Activated CD4-positive, alpha-beta memory T cell treated with anti-CD3 and anti-CD28 coated beads for 36 hours (primary cell): ENCODE measurements at regions not wholly inside any gene's neighbourhood (a gene's known extent, or its start where the extent isn't known, plus 50 kb on each side); places are given as distances from the start of the nearest gene placed in this dataset.

Experiments used
- CTCF ChIA-PET: fragments of 350-600 bp; sonication (Branson Sonifier 250); formaldehyde crosslinking; loops from one replicate; lab custom pipeline; 2021; ENCODE audit warnings: antibody characterized with exemption, inconsistent platforms; lab: Charles Lee
- POLR2A ChIA-PET: fragments of 350-600 bp; sonication (Branson Sonifier 250); formaldehyde crosslinking; loops from one replicate; lab custom pipeline; 2021; ENCODE audit warnings: antibody characterized with exemption; lab: Charles Lee
- DNase-seq: peaks from one replicate; pipeline ENCODE4 v3.0.0-alpha.2; 2020
- H3K27ac Mint-ChIP-seq: one replicate; pipeline ENCODE4 v1.8.0; 2021; ENCODE audit warnings: mixed read lengths
- H3K27me3 Mint-ChIP-seq: one replicate; pipeline ENCODE4 v1.8.0; 2021; ENCODE audit warnings: mixed read lengths
- H3K36me3 Mint-ChIP-seq: one replicate; pipeline ENCODE4 v1.8.0; 2021; ENCODE audit warnings: mixed read lengths
- H3K4me1 Mint-ChIP-seq: one replicate; pipeline ENCODE4 v1.8.0; 2021; ENCODE audit warnings: low read depth, mixed read lengths
- H3K4me3 Mint-ChIP-seq: one replicate; pipeline ENCODE4 v1.8.0; 2021; ENCODE audit warnings: mild to moderate bottlenecking, mixed read lengths
- H3K9me3 Mint-ChIP-seq: one replicate; pipeline ENCODE4 v1.8.0; 2021; ENCODE audit warnings: mixed read lengths
- intact Hi-C: fragments of 100-400 bp; cut with micrococcal nuclease; formaldehyde crosslinking; loops from one replicate; pipeline ENCODE4 v1.15.1; 2023

GRCh38 chr10:4332764-4333458 lies 493.1 kb upstream of the AKR1E2 start:
- no peaks in the 10 kb centered on the region for H3K9me3 Mint-ChIP-seq
- H3K27me3 Mint-ChIP-seq, result no peaks in the 10 kb centered on the region
- CTCF ChIA-PET, result no interaction called here
- intact Hi-C loops, result no loop called here
- no peaks in the 10 kb centered on the region for H3K36me3 Mint-ChIP-seq
- H3K4me1 Mint-ChIP-seq, result no peaks in the 10 kb centered on the region
- DNase-seq, result no peak
- H3K27ac Mint-ChIP-seq, result no peak overlapping the region
- no peak overlapping the region for H3K4me3 Mint-ChIP-seq
- POLR2A ChIA-PET, result no interaction called here

GRCh38 chr10:4331150-4331549 lies 494.9 kb upstream of the AKR1E2 start:
- H3K36me3 Mint-ChIP-seq, result no peaks in the 10 kb centered on the region
- intact Hi-C loops, result no loop called here
- no peak for DNase-seq
- H3K27me3 Mint-ChIP-seq, result no peaks in the 10 kb centered on the region
- H3K4me3 Mint-ChIP-seq, result no peak overlapping the region
- H3K27ac Mint-ChIP-seq, result no peak overlapping the region
- no peaks in the 10 kb centered on the region for H3K9me3 Mint-ChIP-seq
- H3K4me1 Mint-ChIP-seq, result no peaks in the 10 kb centered on the region
- POLR2A ChIA-PET, result interaction anchor here (0.5 kb wide), 1 partner anchor 193 kb away, joined by 3 read pairs; no protein-coding TSS in a partner anchor
- CTCF ChIA-PET, result no interaction called here

DNA sequence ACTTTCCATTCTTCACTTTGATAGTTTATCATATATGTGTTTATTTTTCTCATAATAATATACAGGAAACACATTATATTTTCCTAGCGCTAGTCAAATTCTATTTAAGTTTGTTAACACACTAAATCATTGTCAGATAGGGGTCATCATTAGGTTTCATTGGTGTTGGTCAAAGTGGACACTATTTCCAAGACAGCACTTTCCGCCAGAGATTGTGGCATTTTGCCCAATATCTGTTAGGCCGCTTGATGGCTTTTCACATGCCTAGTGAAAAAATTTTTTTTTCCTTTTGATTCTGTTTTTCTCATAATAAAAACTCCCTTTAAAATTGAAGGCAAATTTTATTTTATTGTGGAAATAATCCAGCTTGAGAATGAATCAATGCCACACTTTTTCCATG lies 495.4 kb upstream of the AKR1E2 start:
- no peaks in the 10 kb centered on the region for H3K9me3 Mint-ChIP-seq
- no peak for DNase-seq
- no peak overlapping the region for H3K27ac Mint-ChIP-seq
- H3K27me3 Mint-ChIP-seq, result no peaks in the 10 kb centered on the region
- no peak overlapping the region for H3K4me3 Mint-ChIP-seq
- POLR2A ChIA-PET, result interaction anchor here (0.5 kb wide), 1 partner anchor 193 kb away, joined by 3 read pairs; no protein-coding TSS in a partner anchor
- intact Hi-C loops, result no loop called here
- H3K4me1 Mint-ChIP-seq, result no peaks in the 10 kb centered on the region
- CTCF ChIA-PET, result no interaction called here
- H3K36me3 Mint-ChIP-seq, result no peaks in the 10 kb centered on the region

DNA sequence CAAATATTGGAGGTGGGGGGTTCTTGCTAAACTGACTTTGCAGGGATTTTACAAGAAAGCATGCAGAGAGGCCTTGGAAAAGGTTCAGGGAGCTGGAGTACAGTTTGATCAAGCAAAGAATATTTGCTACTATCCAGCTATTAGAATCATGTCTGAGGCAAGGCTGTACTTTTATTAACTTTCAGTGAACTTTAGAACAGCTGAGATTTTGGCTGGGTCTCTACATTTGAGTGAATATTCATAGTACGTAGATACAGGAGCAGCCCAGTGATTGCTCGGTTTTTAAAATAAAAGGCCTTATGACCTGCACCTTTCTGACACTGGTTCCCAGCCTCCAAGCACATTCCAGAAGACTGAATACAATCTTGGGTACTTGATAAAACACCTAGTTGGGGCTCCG lies 496.8 kb upstream of the AKR1E2 start:
- Mint-ChIP-seq H3K27ac (no peak overlapping the region), H3K9me3 (no peaks in the 10 kb centered on the region), H3K4me3 (no peak overlapping the region), H3K27me3 (no peaks in the 10 kb centered on the region), H3K36me3 (no peaks in the 10 kb centered on the region), H3K4me1 (no peaks in the 10 kb centered on the region)
- CTCF ChIA-PET, result no interaction called here
- intact Hi-C loops, result no loop called here
- no peak for DNase-seq
- POLR2A ChIA-PET, result no interaction called here

DNA sequence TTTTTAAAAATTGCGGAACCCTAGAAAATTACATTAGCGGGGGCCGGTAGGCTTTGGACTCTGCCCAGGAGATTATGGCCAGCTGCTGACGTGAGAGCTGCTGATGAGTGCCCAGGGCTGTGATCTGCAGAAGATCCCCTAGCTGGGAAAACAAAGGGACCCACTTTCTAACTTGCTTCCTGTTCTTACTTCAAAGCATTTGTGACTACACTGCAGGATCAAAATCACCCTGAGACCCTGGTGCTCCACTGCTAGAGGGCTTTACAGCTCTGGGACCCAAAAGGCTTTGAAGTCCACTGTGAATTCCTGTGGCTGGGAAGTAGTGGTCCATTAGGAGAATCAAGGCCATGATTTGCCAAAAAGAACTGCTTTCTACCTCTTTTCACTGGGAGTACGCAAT lies 499.4 kb upstream of the AKR1E2 start:
- CTCF ChIA-PET, result no interaction called here
- intact Hi-C loops, result no loop called here
- no peaks in the 10 kb centered on the region for H3K4me1 Mint-ChIP-seq

GRCh38 chr10:4319870-4320367 lies 506.1 kb upstream of the AKR1E2 start:
- H3K4me1 Mint-ChIP-seq, result no peaks in the 10 kb centered on the region
- intact Hi-C loops, result no loop called here
- ChIA-PET CTCF (no interaction called here), POLR2A (no interaction called here)
- H3K27ac Mint-ChIP-seq, result no peak overlapping the region
- DNase-seq, result no peak
- H3K9me3 Mint-ChIP-seq, result no peaks in the 10 kb centered on the region
- no peaks in the 10 kb centered on the region for H3K36me3 Mint-ChIP-seq
- H3K27me3 Mint-ChIP-seq, result no peaks in the 10 kb centered on the region
- no peak overlapping the region for H3K4me3 Mint-ChIP-seq

More for the DNA sequence above, 499.4 kb upstream of the AKR1E2 start:
- Mint-ChIP-seq H3K27ac (no peak overlapping the region), H3K27me3 (no peaks in the 10 kb centered on the region), H3K9me3 (no peaks in the 10 kb centered on the region), H3K4me3 (no peak overlapping the region), H3K36me3 (no peaks in the 10 kb centered on the region)
- DNase-seq, result no peak
- POLR2A ChIA-PET, result no interaction called here

DNA sequence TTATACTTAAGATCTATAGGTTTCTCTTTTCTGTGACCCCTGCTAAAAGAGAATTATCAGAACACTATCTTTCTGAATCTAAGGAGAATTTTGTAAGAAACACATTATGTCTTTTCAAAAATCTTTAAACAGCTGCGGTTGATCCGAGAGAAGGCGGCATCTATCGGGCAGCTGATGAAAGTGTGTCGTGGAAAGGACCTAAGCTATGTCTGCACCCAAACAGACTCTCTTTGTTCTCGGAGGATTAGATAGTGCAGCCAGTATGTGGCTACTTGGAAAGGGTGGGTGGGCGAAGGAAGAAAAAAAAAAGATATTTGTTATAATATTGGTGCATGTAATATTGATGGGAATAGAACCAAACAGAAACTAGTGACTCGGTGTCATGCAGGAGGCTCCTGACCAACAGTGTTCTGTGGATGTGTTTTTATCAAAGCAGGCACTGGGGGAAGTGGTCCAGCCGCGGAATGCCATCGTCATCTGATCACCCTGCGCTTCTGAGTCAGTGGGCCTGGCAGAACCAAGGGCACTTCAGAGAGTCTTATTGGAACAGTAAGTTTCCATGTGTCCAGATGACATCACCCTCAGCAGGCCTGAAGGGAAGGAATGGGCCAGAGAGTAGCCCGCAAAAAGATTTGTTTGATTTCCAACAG lies 509.7 kb upstream of the AKR1E2 start:
- Mint-ChIP-seq H3K4me3 (no peak overlapping the region), H3K27ac (no peak overlapping the region), H3K27me3 (no peaks in the 10 kb centered on the region), H3K36me3 (no peaks in the 10 kb centered on the region), H3K9me3 (no peaks in the 10 kb centered on the region), H3K4me1 (no peaks in the 10 kb centered on the region)
- POLR2A ChIA-PET, result no interaction called here
- intact Hi-C loops, result no loop called here
- CTCF ChIA-PET, result no interaction called here
- DNase-seq, result no peak

GRCh38 chr10:4315551-4315950 lies 510.5 kb upstream of the AKR1E2 start:
- no peaks in the 10 kb centered on the region for H3K27me3 Mint-ChIP-seq

GRCh38 chr10:4313051-4313450 lies 513.0 kb upstream of the AKR1E2 start:
- H3K4me1 Mint-ChIP-seq, result no peaks in the 10 kb centered on the region
- H3K27ac Mint-ChIP-seq, result no peak overlapping the region
- CTCF ChIA-PET, result no interaction called here

More at GRCh38 chr10:4315551-4315950, 510.5 kb upstream of the AKR1E2 start:
- intact Hi-C loops, result no loop called here
- ChIA-PET POLR2A (no interaction called here), CTCF (interaction anchor here (0.6 kb wide), 1 partner anchor 324 kb away, joined by 3 read pairs; no protein-coding TSS in a partner anchor)
- Mint-ChIP-seq H3K27ac (no peak overlapping the region), H3K4me3 (no peak overlapping the region), H3K9me3 (no peaks in the 10 kb centered on the region), H3K4me1 (no peaks in the 10 kb centered on the region), H3K36me3 (no peaks in the 10 kb centered on the region)
- DNase-seq, result no peak

GRCh38 chr10:4312051-4312835 lies 513.8 kb upstream of the AKR1E2 start:
- ChIA-PET CTCF (no interaction called here), POLR2A (no interaction called here)
- DNase-seq, result no peak
- H3K4me3 Mint-ChIP-seq, result no peak overlapping the region
- peaks cover 1% of the 10 kb centered on the region for H3K27me3 Mint-ChIP-seq
- intact Hi-C loops, result no loop called here
- no peaks in the 10 kb centered on the region for H3K36me3 Mint-ChIP-seq
- H3K27ac Mint-ChIP-seq, result no peak overlapping the region
- H3K9me3 Mint-ChIP-seq, result no peaks in the 10 kb centered on the region
- no peaks in the 10 kb centered on the region for H3K4me1 Mint-ChIP-seq

More at GRCh38 chr10:4313051-4313450, 513.0 kb upstream of the AKR1E2 start:
- Mint-ChIP-seq H3K9me3 (no peaks in the 10 kb centered on the region), H3K4me3 (no peak overlapping the region), H3K27me3 (peaks cover 1% of the 10 kb centered on the region), H3K36me3 (no peaks in the 10 kb centered on the region)
- DNase-seq, result no peak
- intact Hi-C loops, result no loop called here
- POLR2A ChIA-PET, result no interaction called here

DNA sequence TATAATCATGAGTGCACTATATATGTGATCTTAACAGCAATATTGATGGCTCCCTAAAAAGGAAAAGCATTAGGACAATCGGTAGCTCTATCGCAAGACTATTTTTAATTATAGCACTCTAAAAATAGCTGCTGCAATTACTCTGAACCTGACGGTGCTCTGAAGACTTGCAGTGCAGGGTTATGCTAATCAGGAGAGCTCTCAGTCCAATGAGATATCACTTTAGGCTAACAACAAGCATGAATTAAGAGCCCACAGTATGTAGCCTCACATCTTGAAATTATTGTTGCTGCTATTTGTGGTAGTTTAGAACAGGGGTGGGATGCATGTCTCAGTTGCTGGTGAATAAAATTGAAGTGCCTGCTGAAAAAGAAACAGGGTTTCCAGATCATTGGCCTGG lies 515.8 kb upstream of the AKR1E2 start:
- H3K27me3 Mint-ChIP-seq, result peaks cover 1% of the 10 kb centered on the region
- H3K9me3 Mint-ChIP-seq, result no peaks in the 10 kb centered on the region
- no peak for DNase-seq
- H3K27ac Mint-ChIP-seq, result no peak overlapping the region
- H3K4me1 Mint-ChIP-seq, result no peaks in the 10 kb centered on the region
- intact Hi-C loops, result no loop called here
- POLR2A ChIA-PET, result no interaction called here
- H3K36me3 Mint-ChIP-seq, result no peaks in the 10 kb centered on the region
- H3K4me3 Mint-ChIP-seq, result no peak overlapping the region
- CTCF ChIA-PET, result no interaction called here

GRCh38 chr10:4307910-4308309 lies 518.1 kb upstream of the AKR1E2 start:
- ChIA-PET POLR2A (no interaction called here), CTCF (no interaction called here)
- no peaks in the 10 kb centered on the region for H3K9me3 Mint-ChIP-seq
- H3K4me1 Mint-ChIP-seq, result no peaks in the 10 kb centered on the region
- H3K27ac Mint-ChIP-seq, result no peak overlapping the region
- no peaks in the 10 kb centered on the region for H3K36me3 Mint-ChIP-seq
- intact Hi-C loops, result no loop called here
- H3K4me3 Mint-ChIP-seq, result no peak overlapping the region
- DNase-seq, result no peak
- peaks cover 1% of the 10 kb centered on the region for H3K27me3 Mint-ChIP-seq
